TTC549 (cell line): ENCODE measurements at regions not wholly inside any gene's neighbourhood (a gene's known extent, or its start where the extent isn't known, plus 50 kb on each side); places are given as distances from the start of the nearest gene placed in this dataset.
"Not testable (repeated sequence)": the region's sequence is repeated elsewhere in the genome, so short reads cannot be mapped to it uniquely, and the experiment has no call there.

ENCODE experiments used
- FAIRE-seq: peaks from 2 replicates; lab custom pipeline; 2012; peaks lifted over from hg19 to GRCh38; lab: Jason Lieb, UNC

GRCh38 chr11:49316180-49316579 lies 107.8 kb upstream of the FOLH1 start:
- no peak for FAIRE-seq

GRCh38 chr11:49303080-49303479 lies 94.7 kb upstream of the FOLH1 start:
- no peak for FAIRE-seq

- no peak for FAIRE-seq
Measured at GRCh38 chr11:49302360-49302759, 94.0 kb upstream of the FOLH1 start.

GRCh38 chr11:49298017-49298416 lies 89.6 kb upstream of the FOLH1 start:
- FAIRE-seq = not testable (repeated sequence)

GRCh38 chr11:49283911-49284310 lies 75.5 kb upstream of the FOLH1 start:
- not testable (repeated sequence) for FAIRE-seq

GRCh38 chr11:49283282-49283681 lies 74.9 kb upstream of the FOLH1 start:
- FAIRE-seq = not testable (repeated sequence)

- not testable (repeated sequence) for FAIRE-seq
Measured at GRCh38 chr11:49282125-49282524, 73.7 kb upstream of the FOLH1 start.

- FAIRE-seq = not testable (repeated sequence)
Measured at GRCh38 chr11:49277951-49278350, 69.5 kb upstream of the FOLH1 start.
